ENCODE measurements at regions not wholly inside any gene's neighbourhood (a gene's known extent, or its start where the extent isn't known, plus 50 kb on each side); places are given as distances from the start of the nearest gene placed in this dataset.

GRCh38 chr13:44669534-44669933 lies 93.4 kb upstream of the TSC22D1 start:
- TF ChIP-seq CTCF (IDR thresholded peaks at IDR 0.05; ENCODE audit: insufficient read depth, low read depth, low read length) (no peak), EZH2 (IDR thresholded peaks at IDR 0.05; ENCODE audit: insufficient read depth, low read length) (no peak)
